ENCODE measurements at regions not wholly inside any gene's neighbourhood (a gene's known extent, or its start where the extent isn't known, plus 50 kb on each side); places are given as distances from the start of the nearest gene placed in this dataset.

DNA sequence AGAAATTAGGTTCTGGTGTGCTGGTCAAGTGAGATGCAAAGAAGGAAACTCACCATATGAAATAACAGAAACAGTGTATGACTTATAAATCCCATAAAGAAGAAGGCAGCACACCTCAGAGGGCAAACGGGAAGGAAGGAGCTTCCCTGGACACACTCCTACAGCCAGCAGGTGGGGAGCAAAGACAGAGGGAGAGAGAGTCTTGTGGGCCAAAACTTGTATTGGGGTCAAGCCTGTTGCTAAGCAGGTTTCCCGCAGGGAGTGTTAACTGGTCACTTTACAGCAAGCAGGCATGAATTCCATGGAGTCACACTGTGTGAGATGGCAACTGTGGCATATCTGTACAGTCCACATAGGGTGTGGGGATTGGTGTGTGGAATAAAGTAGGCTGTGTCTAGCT, 222.9 kb upstream of the NDN start:
- no peak for DNase-seq (ENCODE audit: low read depth)
- TF ChIP-seq, protein P1, sequence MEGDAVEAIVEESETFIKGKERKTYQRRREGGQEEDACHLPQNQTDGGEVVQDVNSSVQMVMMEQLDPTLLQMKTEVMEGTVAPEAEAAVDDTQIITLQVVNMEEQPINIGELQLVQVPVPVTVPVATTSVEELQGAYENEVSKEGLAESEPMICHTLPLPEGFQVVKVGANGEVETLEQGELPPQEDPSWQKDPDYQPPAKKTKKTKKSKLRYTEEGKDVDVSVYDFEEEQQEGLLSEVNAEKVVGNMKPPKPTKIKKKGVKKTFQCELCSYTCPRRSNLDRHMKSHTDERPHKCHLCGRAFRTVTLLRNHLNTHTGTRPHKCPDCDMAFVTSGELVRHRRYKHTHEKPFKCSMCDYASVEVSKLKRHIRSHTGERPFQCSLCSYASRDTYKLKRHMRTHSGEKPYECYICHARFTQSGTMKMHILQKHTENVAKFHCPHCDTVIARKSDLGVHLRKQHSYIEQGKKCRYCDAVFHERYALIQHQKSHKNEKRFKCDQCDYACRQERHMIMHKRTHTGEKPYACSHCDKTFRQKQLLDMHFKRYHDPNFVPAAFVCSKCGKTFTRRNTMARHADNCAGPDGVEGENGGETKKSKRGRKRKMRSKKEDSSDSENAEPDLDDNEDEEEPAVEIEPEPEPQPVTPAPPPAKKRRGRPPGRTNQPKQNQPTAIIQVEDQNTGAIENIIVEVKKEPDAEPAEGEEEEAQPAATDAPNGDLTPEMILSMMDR (IDR thresholded peaks at IDR 0.05; ENCODE audit: insufficient read depth, low read depth, low read length) = no peak
- no peak overlapping the region for H3K4me3 ChIP-seq (ENCODE audit: low read depth, low read length)

DNA sequence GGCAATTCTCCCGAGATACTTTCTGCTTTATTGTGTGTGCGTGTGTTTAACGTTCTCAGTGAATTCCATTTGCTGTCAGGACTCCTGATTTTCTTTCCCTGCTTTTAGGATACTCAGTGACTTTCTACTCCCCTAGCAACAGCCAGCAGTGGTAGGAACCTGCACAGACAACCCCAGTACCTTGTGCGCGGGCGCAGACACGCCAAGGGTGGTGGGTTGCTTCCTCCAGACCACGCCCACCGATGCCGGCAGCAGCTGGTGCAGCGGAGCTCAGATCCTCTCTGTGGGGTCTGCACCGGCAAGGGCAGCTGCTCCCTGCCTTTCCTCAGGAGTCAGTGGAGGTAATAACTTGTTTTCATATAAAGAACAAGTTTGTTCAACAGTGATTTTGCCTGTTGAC, 225.1 kb upstream of the NDN start:
- DNase-seq (ENCODE audit: low read depth) = no peak
- TF ChIP-seq, protein P1 (IDR thresholded peaks at IDR 0.05; ENCODE audit: insufficient read depth, low read depth, low read length) = no peak

DNA sequence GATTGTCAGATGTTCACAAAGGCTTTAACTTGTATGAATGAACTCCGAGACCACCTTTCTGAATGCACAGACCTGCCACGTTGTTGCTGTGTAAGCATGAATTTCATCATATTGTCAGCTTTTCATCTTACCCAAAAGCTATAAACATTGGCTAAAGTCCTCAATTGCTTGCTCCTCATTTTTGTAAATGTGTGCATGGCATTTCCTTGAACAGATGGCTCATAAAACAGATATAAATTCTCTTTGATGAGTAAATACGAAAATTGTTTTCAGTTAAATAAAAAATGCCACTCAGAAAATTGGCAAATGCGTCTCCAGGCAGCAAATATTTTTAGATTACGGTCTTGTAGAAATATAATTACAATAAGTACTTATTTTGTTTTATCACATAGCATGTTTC, 226.0 kb upstream of the NDN start:
- no peak overlapping the region for H3K4me3 ChIP-seq (ENCODE audit: low read depth, low read length)
- TF ChIP-seq, protein P1 (IDR thresholded peaks at IDR 0.05; ENCODE audit: insufficient read depth, low read depth, low read length) = no peak
- no peak for DNase-seq (ENCODE audit: low read depth)

More for the DNA sequence above, 225.1 kb upstream of the NDN start:
- no peak overlapping the region for H3K4me3 ChIP-seq (ENCODE audit: low read depth, low read length)

DNA sequence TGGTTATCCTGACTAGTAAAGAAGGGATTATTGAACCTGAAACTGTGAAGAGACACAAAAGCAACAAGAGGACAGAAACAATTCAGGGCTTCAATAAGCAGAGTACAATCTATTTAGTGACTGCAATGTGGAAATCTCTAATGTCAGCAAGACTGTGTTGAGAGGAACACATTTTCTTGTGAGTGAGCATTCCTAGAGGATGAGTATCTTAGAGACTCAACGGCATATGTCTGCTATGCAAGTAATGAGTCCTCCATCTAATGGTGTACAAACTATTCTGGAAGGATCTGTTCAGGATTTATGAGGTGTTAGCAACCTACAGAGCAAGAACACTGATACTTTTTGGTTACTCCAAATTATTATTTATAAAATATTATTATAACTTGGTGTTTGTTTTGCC, 226.5 kb upstream of the NDN start:
- no peak for DNase-seq (ENCODE audit: low read depth)
- TF ChIP-seq, protein P1 (IDR thresholded peaks at IDR 0.05; ENCODE audit: insufficient read depth, low read depth, low read length) = no peak
- H3K4me3 ChIP-seq (ENCODE audit: low read depth, low read length) = no peak overlapping the region

DNA sequence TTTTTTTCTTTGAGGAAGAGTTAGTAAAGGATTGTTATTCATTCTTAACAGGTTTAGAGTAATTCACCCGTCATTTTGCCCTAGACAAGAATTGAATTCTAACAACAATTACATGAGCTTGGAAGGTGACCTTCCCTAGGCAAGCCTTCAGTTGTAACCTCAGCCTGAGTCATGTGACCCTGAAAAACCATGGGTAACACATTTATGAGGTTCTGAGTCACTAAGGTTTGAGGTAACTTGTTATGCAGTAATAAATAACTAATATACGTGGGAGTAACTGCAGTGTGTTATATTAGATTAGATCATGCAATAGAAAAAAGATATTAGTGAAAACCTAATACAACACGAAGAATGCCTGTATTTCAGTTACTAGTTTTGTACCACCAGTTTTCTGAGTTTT, 237.6 kb upstream of the NDN start:
- TF ChIP-seq, protein P1 (IDR thresholded peaks at IDR 0.05; ENCODE audit: insufficient read depth, low read depth, low read length) = no peak
- no peak for DNase-seq (ENCODE audit: low read depth)
- no peak overlapping the region for H3K4me3 ChIP-seq (ENCODE audit: low read depth, low read length)

DNA sequence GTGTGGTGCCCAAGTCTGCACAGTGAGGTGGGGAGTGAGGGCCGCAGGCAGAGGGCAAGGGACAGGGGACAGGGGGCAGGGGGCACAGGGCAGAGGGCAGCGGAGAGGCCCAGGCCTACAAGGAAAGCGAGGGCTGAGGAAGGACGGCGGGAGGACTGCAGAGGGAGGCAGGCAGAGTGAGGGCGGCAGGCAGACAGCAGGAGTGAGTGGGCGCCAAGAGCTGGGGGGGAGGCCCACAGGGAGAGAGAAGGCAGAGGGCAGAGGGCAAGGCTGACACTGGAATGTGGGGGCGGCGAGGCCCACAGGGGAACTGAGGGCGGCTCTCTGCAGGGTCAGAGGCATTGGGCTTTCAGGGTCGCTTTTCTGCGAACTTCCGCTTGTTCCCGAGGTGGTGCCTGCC, 267.8 kb upstream of the NDN start:
- TF ChIP-seq, protein P1 (IDR thresholded peaks at IDR 0.05; ENCODE audit: insufficient read depth, low read depth, low read length) = no peak
- H3K4me3 ChIP-seq (ENCODE audit: low read depth, low read length) = no peak overlapping the region
- DNase-seq (ENCODE audit: low read depth) = no peak

DNA sequence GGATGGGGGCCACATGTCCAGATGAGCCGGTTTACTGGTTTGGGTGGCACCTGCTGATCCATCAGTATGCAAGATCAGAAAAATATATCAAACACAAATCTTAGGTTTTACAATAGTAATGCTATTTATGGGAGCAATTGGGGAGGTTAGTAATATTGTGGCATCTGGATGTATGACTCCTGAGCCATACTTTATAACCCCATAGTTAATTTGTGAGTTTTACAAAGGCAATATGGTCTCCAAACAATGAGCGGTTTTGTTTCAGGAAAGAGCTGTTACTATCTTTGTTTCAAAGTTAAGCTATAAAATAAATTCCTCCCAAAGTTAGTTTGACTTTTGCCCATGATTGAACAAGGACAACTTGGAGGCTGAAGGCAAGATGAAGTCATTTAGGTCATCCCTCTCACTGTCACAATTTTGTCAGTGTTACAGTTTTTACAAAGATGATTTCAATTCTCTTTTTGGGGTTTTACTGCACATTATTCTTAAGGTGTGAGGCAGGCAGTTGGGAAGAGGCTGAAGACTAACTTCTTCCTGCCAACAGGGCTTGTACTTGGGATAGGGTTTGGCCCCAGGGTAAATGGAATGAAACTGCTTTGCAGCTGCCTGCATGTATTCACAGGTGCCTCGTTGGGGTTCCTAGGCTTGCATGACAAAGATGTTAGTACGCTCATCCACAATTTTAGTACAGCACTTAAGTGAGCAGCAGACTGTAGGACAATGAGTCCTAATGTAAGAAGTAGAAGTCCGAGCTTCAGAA, 296.6 kb upstream of the NDN start:
- H3K4me3 ChIP-seq (ENCODE audit: low read depth, low read length) = no peak overlapping the region
- TF ChIP-seq, protein P1 (IDR thresholded peaks at IDR 0.05; ENCODE audit: insufficient read depth, low read depth, low read length) = no peak
- no peak for DNase-seq (ENCODE audit: low read depth)

All from fibroblast of villous mesenchyme (primary cell).